Liver (tissue), 8 donors: ENCODE measurements at regions not wholly inside any gene's neighbourhood (a gene's known extent, or its start where the extent isn't known, plus 50 kb on each side); places are given as distances from the start of the nearest gene placed in this dataset.

Source experiments
- DNase-seq: peaks from one replicate; pipeline ENCODE4 v3.0.0-alpha.2; 2017; ENCODE audit warnings: low spot score
- H3K27ac ChIP-seq, 2 donors: one replicate each; pipeline ENCODE4 v1.7.0; 2013; ENCODE audit warnings: inconsistent platforms in 2 of 2, low read length in 2 of 2, control low read depth in 1 of 2, low read depth in 1 of 2, mild to moderate bottlenecking in 1 of 2
- H3K27me3 ChIP-seq, 4 donors: one replicate each; pipeline versions ENCODE4 v1.6.1 to v1.7.0; 2013; ENCODE audit warnings: low read length in 3 of 4, inconsistent platforms in 1 of 4, mild to moderate bottlenecking in 1 of 4, moderate library complexity in 1 of 4; ENCODE audit not compliant: control insufficient read depth in 4 of 4, insufficient read depth in 4 of 4
- H3K36me3 ChIP-seq, 4 donors: one replicate each; pipeline versions ENCODE4 v1.6.1 to v1.7.0; 2013; ENCODE audit warnings: low read length in 3 of 4, mild to moderate bottlenecking in 3 of 4, low read depth in 1 of 4, moderate library complexity in 1 of 4; ENCODE audit not compliant: control insufficient read depth in 4 of 4, insufficient read depth in 3 of 4
- H3K4me1 ChIP-seq, 4 donors: one replicate each; pipeline versions ENCODE4 v1.6.1 to v1.7.0; 2013; ENCODE audit warnings: low read length in 3 of 4, mild to moderate bottlenecking in 3 of 4, moderate library complexity in 1 of 4; ENCODE audit not compliant: control insufficient read depth in 4 of 4, insufficient read depth in 4 of 4
- H3K4me3 ChIP-seq, 3 donors: one replicate each; pipeline versions ENCODE4 v1.6.1 to v1.7.0; 2013; ENCODE audit warnings: low read length in 3 of 3, control low read depth in 1 of 3, low read depth in 1 of 3, mild to moderate bottlenecking in 1 of 3
- H3K9ac ChIP-seq, 2 donors: one replicate each; pipeline ENCODE4 v1.7.0; 2013; ENCODE audit warnings: low read length in 2 of 2, mild to moderate bottlenecking in 2 of 2, moderate library complexity in 2 of 2, control low read depth in 1 of 2, low read depth in 1 of 2
- H3K9me3 ChIP-seq, 4 donors: one replicate each; pipeline versions ENCODE4 v1.6.1 to v1.7.0; 2013; ENCODE audit warnings: low read length in 3 of 4; ENCODE audit not compliant: control insufficient read depth in 4 of 4
- EGR1 ChIP-seq, 2 donors: IDR thresholded peaks; 2 replicates each; pipeline ENCODE4 v1.6.1; 2016 to 2018; ENCODE audit warnings: antibody characterized with exemption in 2 of 2, low read depth in 2 of 2
- FOXA1 ChIP-seq: IDR thresholded peaks from 2 replicates; pipeline ENCODE4 v1.6.1; 2016; ENCODE audit warnings: antibody characterized with exemption
- FOXA2 ChIP-seq: IDR thresholded peaks from 2 replicates; pipeline ENCODE4 v1.6.1; 2016; ENCODE audit warnings: antibody characterized with exemption
- GABPA ChIP-seq, 2 donors: IDR thresholded peaks in 1 of 2; conservative IDR thresholded peaks in 1 of 2; 2 replicates each; pipeline ENCODE4 v1.6.1; 2016; ENCODE audit warnings: antibody characterized with exemption in 2 of 2, mild to moderate bottlenecking in 1 of 2, moderate library complexity in 1 of 2
- HNF4A ChIP-seq, 2 donors: conservative IDR thresholded peaks; 2 replicates each; pipeline ENCODE4 v1.6.1; 2016; ENCODE audit warnings: antibody characterized with exemption in 2 of 2, mild to moderate bottlenecking in 2 of 2
- HNF4G ChIP-seq: IDR thresholded peaks from 2 replicates; pipeline ENCODE4 v1.6.1; 2016; ENCODE audit warnings: antibody characterized with exemption
- JUND ChIP-seq, 2 donors: IDR thresholded peaks; 2 replicates each; pipeline ENCODE4 v1.6.1; 2016; ENCODE audit warnings: antibody characterized with exemption in 2 of 2
- NR2F2 ChIP-seq: IDR thresholded peaks from 2 replicates; pipeline ENCODE4 v1.6.1; 2016; ENCODE audit warnings: antibody characterized with exemption
- RAD21 ChIP-seq, 2 donors: IDR thresholded peaks; 2 replicates each; pipeline ENCODE4 v1.6.1; 2016; ENCODE audit warnings: antibody characterized with exemption in 2 of 2, mild to moderate bottlenecking in 2 of 2
- RXRA ChIP-seq, 2 donors: IDR thresholded peaks; 2 replicates each; pipeline ENCODE4 v1.6.1; 2017 to 2018; ENCODE audit warnings: antibody characterized with exemption in 2 of 2, mild to moderate bottlenecking in 1 of 2
- SP1 ChIP-seq: IDR thresholded peaks from 2 replicates; pipeline ENCODE4 v1.6.1; 2018; ENCODE audit warnings: antibody characterized with exemption, mild to moderate bottlenecking
- TAF1 ChIP-seq: conservative IDR thresholded peaks from 2 replicates; pipeline ENCODE4 v1.6.1; 2016; ENCODE audit warnings: antibody characterized with exemption, mild to moderate bottlenecking
- YY1 ChIP-seq: IDR thresholded peaks from 2 replicates; pipeline ENCODE4 v1.6.1; 2016; ENCODE audit warnings: antibody characterized with exemption, mild to moderate bottlenecking
- WGBS: extraction: QIAGEN DNeasy Blood & Tissue Kit; methylation state at CpG from one replicate; pipeline ENCODE4 v1.1.7; 2013; 5-methylcytosine and 5-hydroxymethylcytosine counted together
- TF ChIP-seq, protein P1 (sequence below): IDR thresholded peaks from 2 replicates; pipeline ENCODE4 v1.6.1; 2016; ENCODE audit warnings: antibody characterized with exemption
- TF ChIP-seq, protein P2 (sequence below): IDR thresholded peaks from 2 replicates; pipeline ENCODE4 v1.6.1; 2016; ENCODE audit warnings: antibody characterized with exemption, mild to moderate bottlenecking
- TF ChIP-seq, protein P3 (sequence below): fragments of 150-350 bp; IDR thresholded peaks from 2 replicates; pipeline ENCODE4 v1.5.1; 2017; ENCODE audit warnings: improper control_type of control experiment, low read depth, low read length; ENCODE audit not compliant: missing input control
- TF ChIP-seq, protein P4 (sequence below): IDR thresholded peaks from 2 replicates; pipeline ENCODE4 v1.6.1; 2016; ENCODE audit warnings: antibody characterized with exemption
- TF ChIP-seq, protein P5 (sequence below): IDR thresholded peaks from 2 replicates; pipeline ENCODE4 v1.6.1; 2016; ENCODE audit warnings: antibody characterized with exemption
- donor health status: healthy.
- donor health status: healthy.
- donor health status: healthy.
- donor health status: healthy.
- donor health status: healthy.

DNA sequence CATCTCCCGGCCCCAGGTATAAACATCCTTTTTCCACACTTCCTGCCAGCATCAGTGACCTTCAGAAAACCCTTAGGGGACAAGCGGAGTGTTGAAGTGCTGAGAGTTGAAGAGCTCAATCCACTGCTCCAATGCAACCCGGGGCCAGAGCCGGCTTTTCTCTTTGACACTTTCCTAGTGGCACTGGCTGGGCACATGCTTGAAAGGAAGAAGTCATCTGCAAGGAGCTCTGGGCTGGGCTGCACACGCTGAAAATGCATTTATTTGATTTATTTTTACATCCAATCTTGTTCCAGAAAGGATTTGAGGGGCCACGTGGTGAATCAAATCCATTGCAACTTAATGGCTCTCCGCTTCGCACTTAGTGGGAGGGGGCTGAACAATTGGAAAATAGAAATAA, 229.0 kb upstream of the DIO3 start:
- H3K27me3 ChIP-seq = no peaks in the 10 kb centered on the region
- no peaks in the 10 kb centered on the region for H3K9me3 ChIP-seq
- H3K4me3 ChIP-seq = no peak overlapping the region
- peaks cover 22 to 49% (median 34%) of the 10 kb centered on the region in 4 donors for H3K4me1 ChIP-seq
- H3K36me3 ChIP-seq = no peaks in the 10 kb centered on the region
- 87% methylated on average over 8 of the region's 8 CpGs for WGBS
- no peak for DNase-seq
- TF ChIP-seq, protein P1, sequence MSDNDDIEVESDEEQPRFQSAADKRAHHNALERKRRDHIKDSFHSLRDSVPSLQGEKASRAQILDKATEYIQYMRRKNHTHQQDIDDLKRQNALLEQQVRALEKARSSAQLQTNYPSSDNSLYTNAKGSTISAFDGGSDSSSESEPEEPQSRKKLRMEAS = no peak
- TF ChIP-seq, protein P2, sequence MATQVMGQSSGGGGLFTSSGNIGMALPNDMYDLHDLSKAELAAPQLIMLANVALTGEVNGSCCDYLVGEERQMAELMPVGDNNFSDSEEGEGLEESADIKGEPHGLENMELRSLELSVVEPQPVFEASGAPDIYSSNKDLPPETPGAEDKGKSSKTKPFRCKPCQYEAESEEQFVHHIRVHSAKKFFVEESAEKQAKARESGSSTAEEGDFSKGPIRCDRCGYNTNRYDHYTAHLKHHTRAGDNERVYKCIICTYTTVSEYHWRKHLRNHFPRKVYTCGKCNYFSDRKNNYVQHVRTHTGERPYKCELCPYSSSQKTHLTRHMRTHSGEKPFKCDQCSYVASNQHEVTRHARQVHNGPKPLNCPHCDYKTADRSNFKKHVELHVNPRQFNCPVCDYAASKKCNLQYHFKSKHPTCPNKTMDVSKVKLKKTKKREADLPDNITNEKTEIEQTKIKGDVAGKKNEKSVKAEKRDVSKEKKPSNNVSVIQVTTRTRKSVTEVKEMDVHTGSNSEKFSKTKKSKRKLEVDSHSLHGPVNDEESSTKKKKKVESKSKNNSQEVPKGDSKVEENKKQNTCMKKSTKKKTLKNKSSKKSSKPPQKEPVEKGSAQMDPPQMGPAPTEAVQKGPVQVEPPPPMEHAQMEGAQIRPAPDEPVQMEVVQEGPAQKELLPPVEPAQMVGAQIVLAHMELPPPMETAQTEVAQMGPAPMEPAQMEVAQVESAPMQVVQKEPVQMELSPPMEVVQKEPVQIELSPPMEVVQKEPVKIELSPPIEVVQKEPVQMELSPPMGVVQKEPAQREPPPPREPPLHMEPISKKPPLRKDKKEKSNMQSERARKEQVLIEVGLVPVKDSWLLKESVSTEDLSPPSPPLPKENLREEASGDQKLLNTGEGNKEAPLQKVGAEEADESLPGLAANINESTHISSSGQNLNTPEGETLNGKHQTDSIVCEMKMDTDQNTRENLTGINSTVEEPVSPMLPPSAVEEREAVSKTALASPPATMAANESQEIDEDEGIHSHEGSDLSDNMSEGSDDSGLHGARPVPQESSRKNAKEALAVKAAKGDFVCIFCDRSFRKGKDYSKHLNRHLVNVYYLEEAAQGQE = no peak
- TF ChIP-seq FOXA1 (no peak), NR2F2 (no peak), TAF1 (no peak), RAD21 (IDR thresholded peaks at IDR 0.05) (no peak), JUND (IDR thresholded peaks at IDR 0.05) (no peak), HNF4G (no peak), YY1 (no peak), FOXA2 (no peak), SP1 (no peak), GABPA (IDR thresholded peaks at IDR 0.05 in 1 of 2, conservative IDR thresholded peaks at IDR 0.05 in 1 of 2) (no peak), EGR1 (IDR thresholded peaks at IDR 0.05; ENCODE audit: low read depth in 2 of 2) (no peak), HNF4A (conservative IDR thresholded peaks at IDR 0.05) (no peak), RXRA (IDR thresholded peaks at IDR 0.05) (no peak)
- TF ChIP-seq, protein P3, sequence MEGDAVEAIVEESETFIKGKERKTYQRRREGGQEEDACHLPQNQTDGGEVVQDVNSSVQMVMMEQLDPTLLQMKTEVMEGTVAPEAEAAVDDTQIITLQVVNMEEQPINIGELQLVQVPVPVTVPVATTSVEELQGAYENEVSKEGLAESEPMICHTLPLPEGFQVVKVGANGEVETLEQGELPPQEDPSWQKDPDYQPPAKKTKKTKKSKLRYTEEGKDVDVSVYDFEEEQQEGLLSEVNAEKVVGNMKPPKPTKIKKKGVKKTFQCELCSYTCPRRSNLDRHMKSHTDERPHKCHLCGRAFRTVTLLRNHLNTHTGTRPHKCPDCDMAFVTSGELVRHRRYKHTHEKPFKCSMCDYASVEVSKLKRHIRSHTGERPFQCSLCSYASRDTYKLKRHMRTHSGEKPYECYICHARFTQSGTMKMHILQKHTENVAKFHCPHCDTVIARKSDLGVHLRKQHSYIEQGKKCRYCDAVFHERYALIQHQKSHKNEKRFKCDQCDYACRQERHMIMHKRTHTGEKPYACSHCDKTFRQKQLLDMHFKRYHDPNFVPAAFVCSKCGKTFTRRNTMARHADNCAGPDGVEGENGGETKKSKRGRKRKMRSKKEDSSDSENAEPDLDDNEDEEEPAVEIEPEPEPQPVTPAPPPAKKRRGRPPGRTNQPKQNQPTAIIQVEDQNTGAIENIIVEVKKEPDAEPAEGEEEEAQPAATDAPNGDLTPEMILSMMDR = no peak
- TF ChIP-seq, protein P4, sequence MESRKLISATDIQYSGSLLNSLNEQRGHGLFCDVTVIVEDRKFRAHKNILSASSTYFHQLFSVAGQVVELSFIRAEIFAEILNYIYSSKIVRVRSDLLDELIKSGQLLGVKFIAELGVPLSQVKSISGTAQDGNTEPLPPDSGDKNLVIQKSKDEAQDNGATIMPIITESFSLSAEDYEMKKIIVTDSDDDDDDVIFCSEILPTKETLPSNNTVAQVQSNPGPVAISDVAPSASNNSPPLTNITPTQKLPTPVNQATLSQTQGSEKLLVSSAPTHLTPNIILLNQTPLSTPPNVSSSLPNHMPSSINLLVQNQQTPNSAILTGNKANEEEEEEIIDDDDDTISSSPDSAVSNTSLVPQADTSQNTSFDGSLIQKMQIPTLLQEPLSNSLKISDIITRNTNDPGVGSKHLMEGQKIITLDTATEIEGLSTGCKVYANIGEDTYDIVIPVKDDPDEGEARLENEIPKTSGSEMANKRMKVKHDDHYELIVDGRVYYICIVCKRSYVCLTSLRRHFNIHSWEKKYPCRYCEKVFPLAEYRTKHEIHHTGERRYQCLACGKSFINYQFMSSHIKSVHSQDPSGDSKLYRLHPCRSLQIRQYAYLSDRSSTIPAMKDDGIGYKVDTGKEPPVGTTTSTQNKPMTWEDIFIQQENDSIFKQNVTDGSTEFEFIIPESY = no peak
- TF ChIP-seq, protein P5, sequence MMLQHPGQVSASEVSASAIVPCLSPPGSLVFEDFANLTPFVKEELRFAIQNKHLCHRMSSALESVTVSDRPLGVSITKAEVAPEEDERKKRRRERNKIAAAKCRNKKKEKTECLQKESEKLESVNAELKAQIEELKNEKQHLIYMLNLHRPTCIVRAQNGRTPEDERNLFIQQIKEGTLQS = no peak
- no peak overlapping the region for H3K9ac ChIP-seq
- H3K27ac ChIP-seq = no peak overlapping the region
